ENCODE measurements at regions not wholly inside any gene's neighbourhood (a gene's known extent, or its start where the extent isn't known, plus 50 kb on each side); places are given as distances from the start of the nearest gene placed in this dataset.

DNA sequence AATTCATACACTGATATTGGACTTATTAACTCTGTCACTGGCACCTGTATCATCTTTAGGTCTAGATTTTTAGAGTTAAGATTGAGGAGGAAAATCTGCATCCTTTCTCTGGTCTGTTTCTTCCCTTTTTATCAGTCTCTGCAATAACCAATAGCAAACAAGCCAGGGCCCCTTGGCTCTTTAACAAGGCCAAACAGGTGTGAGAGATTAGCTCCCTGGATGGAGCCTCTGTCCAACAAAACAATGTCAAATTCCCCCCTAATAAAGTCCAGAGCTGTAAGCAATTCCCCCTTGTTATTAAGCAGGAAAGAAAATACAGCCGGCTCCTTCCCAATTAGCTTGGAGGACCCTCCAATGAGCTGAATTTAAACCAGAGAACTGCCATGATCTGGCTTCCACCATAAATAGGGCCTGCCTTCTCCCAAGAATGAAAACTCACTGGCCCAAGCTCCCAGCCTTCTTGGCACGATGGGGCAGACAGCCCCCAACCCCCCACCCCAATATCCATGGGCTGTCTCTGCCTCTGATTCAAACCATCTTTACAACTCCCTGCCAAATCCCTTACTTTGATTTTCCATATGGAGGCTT lies 56.1 kb upstream of the SOX9 start:
- Histone ChIP-seq H3K4me1 (ENCODE audit: control insufficient read depth, insufficient read depth, low read length) (no peaks in the 10 kb centered on the region), H3K27me3 (ENCODE audit: control insufficient read depth, insufficient read depth, low read length) (no peaks in the 10 kb centered on the region), H3K27ac (ENCODE audit: low read depth, low read length) (no peak overlapping the region), H3K9ac (ENCODE audit: low read length) (no peak overlapping the region), H3K36me3 (ENCODE audit: control insufficient read depth, insufficient read depth, low read length) (no peaks in the 10 kb centered on the region), H3K4me3 (ENCODE audit: low read length) (no peak overlapping the region)

GRCh38 chr17:72065556-72065955 lies 55.3 kb upstream of the SOX9 start:
- H3K27ac ChIP-seq (ENCODE audit: low read depth, low read length): no peak overlapping the region
- no peaks in the 10 kb centered on the region for H3K27me3 ChIP-seq (ENCODE audit: control insufficient read depth, insufficient read depth, low read length)
- H3K4me3 ChIP-seq (ENCODE audit: low read length): no peak overlapping the region
- H3K36me3 ChIP-seq (ENCODE audit: control insufficient read depth, insufficient read depth, low read length): no peaks in the 10 kb centered on the region
- no peak overlapping the region for H3K9ac ChIP-seq (ENCODE audit: low read length)
- H3K4me1 ChIP-seq (ENCODE audit: control insufficient read depth, insufficient read depth, low read length): no peaks in the 10 kb centered on the region

- Histone ChIP-seq H3K4me1 (ENCODE audit: control insufficient read depth, insufficient read depth, low read length) (no peaks in the 10 kb centered on the region), H3K9ac (ENCODE audit: low read length) (no peak overlapping the region), H3K27me3 (ENCODE audit: control insufficient read depth, insufficient read depth, low read length) (no peaks in the 10 kb centered on the region), H3K27ac (ENCODE audit: low read depth, low read length) (no peak overlapping the region), H3K4me3 (ENCODE audit: low read length) (no peak overlapping the region), H3K36me3 (ENCODE audit: control insufficient read depth, insufficient read depth, low read length) (no peaks in the 10 kb centered on the region)
Measured at GRCh38 chr17:72068643-72069042, 52.2 kb upstream of the SOX9 start.

- no peaks in the 10 kb centered on the region for H3K27me3 ChIP-seq (ENCODE audit: control insufficient read depth, insufficient read depth, low read length)
- no peak overlapping the region for H3K4me3 ChIP-seq (ENCODE audit: low read length)
- no peak overlapping the region for H3K27ac ChIP-seq (ENCODE audit: low read depth, low read length)
- H3K4me1 ChIP-seq (ENCODE audit: control insufficient read depth, insufficient read depth, low read length): no peaks in the 10 kb centered on the region
- no peak overlapping the region for H3K9ac ChIP-seq (ENCODE audit: low read length)
- no peaks in the 10 kb centered on the region for H3K36me3 ChIP-seq (ENCODE audit: control insufficient read depth, insufficient read depth, low read length)
Measured at GRCh38 chr17:72069586-72070202, 51.1 kb upstream of the SOX9 start.
